Endothelial cell of umbilical vein (primary cell): ENCODE measurements at regions not wholly inside any gene's neighbourhood (a gene's known extent, or its start where the extent isn't known, plus 50 kb on each side); places are given as distances from the start of the nearest gene placed in this dataset.

Experiments
- BruUV-seq: library from RNA; stranded (reverse); fragments of 400-500 nt; replicated peaks from 2 replicates; lab custom pipeline; 2021; lab: Mats Ljungman, UMichigan
- CTCF ChIA-PET: fragments of 300-600, 350-600 bp; sonication (Branson Sonifier 250); formaldehyde crosslinking; loops from one replicate; lab custom pipeline; 2021; ENCODE audit warnings: antibody characterized with exemption, inconsistent platforms; lab: Charles Lee
- POLR2A ChIA-PET: fragments of 300-600, 350-600 bp; sonication (Branson Sonifier 250); formaldehyde crosslinking; loops from one replicate; lab custom pipeline; 2021; ENCODE audit warnings: antibody characterized with exemption, inconsistent platforms; lab: Charles Lee
- DNase-seq: peaks from one replicate; pipeline ENCODE4 v3.0.0-alpha.2; 2011; ENCODE audit warnings: low read depth, low spot score
- FAIRE-seq: peaks from 2 replicates; lab custom pipeline; 2011; peaks lifted over from hg19 to GRCh38; lab: Jason Lieb, UNC
- H2AFZ ChIP-seq: 2 replicates; pipeline ENCODE4 v1.6.0; 2012; ENCODE audit warnings: low read depth, low read length, control low read depth, inconsistent platforms
- H3K27ac ChIP-seq: 2 replicates; pipeline ENCODE4 v1.5.1; 2011; ENCODE audit warnings: low read depth, mild to moderate bottlenecking, control low read depth, low read length, moderate library complexity; ENCODE audit not compliant: insufficient read depth
- H3K27me3 ChIP-seq, 2 experiments: 2 replicates each; pipeline versions ENCODE4 v1.6.0 to v1.6.1; 2011; ENCODE audit warnings: low read length in 2 of 2, mixed read lengths in 1 of 2; ENCODE audit not compliant: control insufficient read depth in 2 of 2, insufficient read depth in 2 of 2
- H3K36me3 ChIP-seq, 2 experiments: 2 replicates in 1 of 2; 3 replicates in 1 of 2; pipeline ENCODE4 v1.5.1; 2011; ENCODE audit warnings: low read length in 2 of 2, mild to moderate bottlenecking in 1 of 2, moderate library complexity in 1 of 2; ENCODE audit not compliant: control insufficient read depth in 2 of 2, insufficient read depth in 2 of 2; ENCODE audit errors: extremely low read depth in 1 of 2
- H3K4me1 ChIP-seq: 3 replicates; pipeline ENCODE4 v1.5.1; 2011; ENCODE audit warnings: mild to moderate bottlenecking, low read length; ENCODE audit not compliant: control insufficient read depth, insufficient read depth; ENCODE audit errors: extremely low read depth
- H3K4me2 ChIP-seq: 2 replicates; pipeline ENCODE4 v1.6.1; 2011; ENCODE audit warnings: low read length, control low read depth, mixed read lengths; ENCODE audit not compliant: insufficient read depth
- H3K4me3 ChIP-seq, 3 experiments: fragments of 200-600 bp in 1 of 3; sonication (generic), shearing (Covaris generic) in 1 of 3; replicated peaks in 1 of 3; 2 replicates each; pipeline ENCODE4 v1.5.1; 2011 to 2016; ENCODE audit warnings: control low read depth in 3 of 3, low read length in 3 of 3, mild to moderate bottlenecking in 2 of 3, inconsistent platforms in 1 of 3, low read depth in 1 of 3, moderate library complexity in 1 of 3; ENCODE audit not compliant: insufficient read depth in 1 of 3
- H3K79me2 ChIP-seq: 2 replicates; pipeline ENCODE4 v1.6.0; 2012; ENCODE audit warnings: low read length, inconsistent platforms; ENCODE audit not compliant: control insufficient read depth, insufficient read depth
- H3K9ac ChIP-seq: replicated peaks from 2 replicates; pipeline ENCODE3; 2011; ENCODE audit warnings: low read length, control low read depth; ENCODE audit not compliant: insufficient read depth; ENCODE audit errors: extremely low read depth
- H3K9me1 ChIP-seq: replicated peaks from 3 replicates; pipeline ENCODE4 v1.6.0; 2011; ENCODE audit warnings: mild to moderate bottlenecking, low read length; ENCODE audit not compliant: control insufficient read depth, insufficient read depth; ENCODE audit errors: extremely low read depth
- H3K9me3 ChIP-seq: replicated peaks from 2 replicates; pipeline ENCODE4 v1.5.1; 2012; ENCODE audit warnings: low read length, inconsistent platforms; ENCODE audit not compliant: control insufficient read depth, insufficient read depth
- H4K20me1 ChIP-seq: replicated peaks from 2 replicates; pipeline ENCODE3; 2011; ENCODE audit warnings: mild to moderate bottlenecking, low read length; ENCODE audit not compliant: control insufficient read depth, insufficient read depth; ENCODE audit errors: extremely low read depth
- EZH2 ChIP-seq: IDR thresholded peaks from 2 replicates; pipeline ENCODE4 v1.6.1; 2012; ENCODE audit warnings: borderline replicate concordance, low read depth, mild to moderate bottlenecking, moderate library complexity, low read length, inconsistent platforms; ENCODE audit not compliant: severe bottlenecking
- FOS ChIP-seq: IDR thresholded peaks from 2 replicates; pipeline ENCODE4 v1.6.1; 2011; ENCODE audit warnings: mild to moderate bottlenecking, low read length, moderate library complexity, borderline replicate concordance; ENCODE audit not compliant: insufficient read depth
- GATA2 ChIP-seq: IDR thresholded peaks from 2 replicates; pipeline ENCODE4 v1.7.0; 2011; ENCODE audit warnings: low read depth, mild to moderate bottlenecking, moderate library complexity, mixed read lengths, low read length; ENCODE audit not compliant: insufficient read length, insufficient read depth
- JUN ChIP-seq: IDR thresholded peaks from 2 replicates; pipeline ENCODE4 v1.6.1; 2011; ENCODE audit warnings: borderline replicate concordance, low read depth; ENCODE audit not compliant: insufficient read length, insufficient read depth
- MYC ChIP-seq: IDR thresholded peaks from one replicate; pipeline ENCODE4 v1.6.1; 2011; ENCODE audit warnings: mild to moderate bottlenecking, low read depth, low read length
- POLR2A ChIP-seq: IDR thresholded peaks from 2 replicates; pipeline ENCODE4 v1.6.1; 2012; ENCODE audit warnings: low read depth, mild to moderate bottlenecking, control low read depth, low read length
- POLR2AphosphoS5 ChIP-seq: IDR thresholded peaks from 2 replicates; pipeline ENCODE4 v1.6.1; 2012; ENCODE audit warnings: low read depth, mild to moderate bottlenecking, control low read depth, low read length, moderate library complexity; ENCODE audit not compliant: insufficient read depth
- dilution Hi-C: fragments of 300-500 bp; cut with MboI; formaldehyde crosslinking; loops from one replicate; pipeline ENCODE4 v1.15.0; 2019; ENCODE audit warnings: low sequenced_read_pairs; ENCODE audit not compliant: extremely low pct_ligation_motif_present
- intact Hi-C: fragments of 100-400 bp; cut with micrococcal nuclease; formaldehyde crosslinking; loops from one replicate; pipeline ENCODE4 v1.10.0; 2022
- TF ChIP-seq, protein P1 (sequence below), 2 donors: IDR thresholded peaks; 1 replicate in 1 of 2; 2 replicates in 1 of 2; pipeline ENCODE4 v1.5.1; 2011; ENCODE audit warnings: low read length in 2 of 2, mild to moderate bottlenecking in 2 of 2, moderate library complexity in 2 of 2, control low read depth in 1 of 2, inconsistent platforms in 1 of 2, low read depth in 1 of 2; ENCODE audit not compliant: insufficient read depth in 1 of 2; ENCODE audit errors: extremely low read depth in 1 of 2
- TF ChIP-seq, protein P2 (sequence below): IDR thresholded peaks from 2 replicates; pipeline ENCODE4 v1.6.1; 2011; ENCODE audit not compliant: insufficient read depth, insufficient read length

DNA sequence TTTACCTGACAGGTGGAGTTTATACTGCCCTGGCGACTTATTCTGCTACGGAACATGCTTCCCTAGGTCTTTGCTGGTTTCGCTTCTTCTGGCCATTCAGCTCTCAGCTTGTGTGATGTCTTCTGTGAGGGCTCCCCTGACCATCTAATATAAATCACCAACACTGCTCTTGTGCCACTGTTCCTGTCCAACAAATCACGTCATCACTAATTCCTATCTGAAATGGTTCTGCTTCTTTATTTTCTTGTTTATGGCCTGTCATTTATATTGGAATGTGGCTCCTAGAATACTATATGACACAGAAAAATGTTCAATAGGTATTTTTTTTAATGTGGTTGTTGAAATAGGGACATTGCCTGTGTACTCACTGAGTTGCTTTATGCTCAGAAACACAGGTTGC, 171.5 kb downstream of the CD8B2 start:
- no TSS peak for BruUV-seq
- DNase-seq: no peak
- intact Hi-C loops: no loop called here
- H3K9me1 ChIP-seq: no peaks in the 10 kb centered on the region
- H3K36me3 ChIP-seq: no peaks in the 10 kb centered on the region
- H3K4me3 ChIP-seq: no peak overlapping the region
- H3K79me2 ChIP-seq: no peaks in the 10 kb centered on the region
- POLR2A ChIA-PET: no interaction called here
- H4K20me1 ChIP-seq: no peaks in the 10 kb centered on the region
- CTCF ChIA-PET: no interaction called here
- no peak for FAIRE-seq
- no peak overlapping the region for H3K27ac ChIP-seq
- no peak for TF ChIP-seq FOS
- no peak for TF ChIP-seq JUN
- no peak for TF ChIP-seq MYC
- no peak for TF ChIP-seq POLR2A
- TF ChIP-seq, protein P1, sequence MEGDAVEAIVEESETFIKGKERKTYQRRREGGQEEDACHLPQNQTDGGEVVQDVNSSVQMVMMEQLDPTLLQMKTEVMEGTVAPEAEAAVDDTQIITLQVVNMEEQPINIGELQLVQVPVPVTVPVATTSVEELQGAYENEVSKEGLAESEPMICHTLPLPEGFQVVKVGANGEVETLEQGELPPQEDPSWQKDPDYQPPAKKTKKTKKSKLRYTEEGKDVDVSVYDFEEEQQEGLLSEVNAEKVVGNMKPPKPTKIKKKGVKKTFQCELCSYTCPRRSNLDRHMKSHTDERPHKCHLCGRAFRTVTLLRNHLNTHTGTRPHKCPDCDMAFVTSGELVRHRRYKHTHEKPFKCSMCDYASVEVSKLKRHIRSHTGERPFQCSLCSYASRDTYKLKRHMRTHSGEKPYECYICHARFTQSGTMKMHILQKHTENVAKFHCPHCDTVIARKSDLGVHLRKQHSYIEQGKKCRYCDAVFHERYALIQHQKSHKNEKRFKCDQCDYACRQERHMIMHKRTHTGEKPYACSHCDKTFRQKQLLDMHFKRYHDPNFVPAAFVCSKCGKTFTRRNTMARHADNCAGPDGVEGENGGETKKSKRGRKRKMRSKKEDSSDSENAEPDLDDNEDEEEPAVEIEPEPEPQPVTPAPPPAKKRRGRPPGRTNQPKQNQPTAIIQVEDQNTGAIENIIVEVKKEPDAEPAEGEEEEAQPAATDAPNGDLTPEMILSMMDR (IDR thresholded peaks at IDR 0.05; ENCODE audit: extremely low read depth in 1 of 2, insufficient read depth in 1 of 2, low read depth in 1 of 2, low read length in 2 of 2): no peak
- TF ChIP-seq, protein P2, sequence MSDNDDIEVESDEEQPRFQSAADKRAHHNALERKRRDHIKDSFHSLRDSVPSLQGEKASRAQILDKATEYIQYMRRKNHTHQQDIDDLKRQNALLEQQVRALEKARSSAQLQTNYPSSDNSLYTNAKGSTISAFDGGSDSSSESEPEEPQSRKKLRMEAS: no peak
- no peak for TF ChIP-seq EZH2
- TF ChIP-seq GATA2: no peak
- no peak for TF ChIP-seq POLR2AphosphoS5
- dilution Hi-C loops: no loop called here
- H2AFZ ChIP-seq: no peak overlapping the region
- H3K27me3 ChIP-seq: no peaks in the 10 kb centered on the region
- no peak overlapping the region for H3K9ac ChIP-seq
- H3K4me2 ChIP-seq: no peak overlapping the region
- H3K4me1 ChIP-seq: no peaks in the 10 kb centered on the region
- H3K9me3 ChIP-seq: peaks cover 2% of the 10 kb centered on the region
